Vagina (tissue), 2 donors: ENCODE measurements at regions not wholly inside any gene's neighbourhood (a gene's known extent, or its start where the extent isn't known, plus 50 kb on each side); places are given as distances from the start of the nearest gene placed in this dataset.

ENCODE experiments used
- CTCF ChIP-seq, 3 experiments: fragments of 450-650 bp in 2 of 3; fragments of 200-600 bp in 1 of 3; sonication (generic) in 1 of 3; IDR thresholded peaks; one replicate each; pipeline ENCODE4 v1.5.1; 2017 to 2019; ENCODE audit warnings: antibody characterized with exemption in 3 of 3, mild to moderate bottlenecking in 2 of 3, moderate library complexity in 2 of 3
- POLR2A ChIP-seq, 2 donors: fragments of 450-650 bp; IDR thresholded peaks; one replicate each; pipeline ENCODE4 v1.6.1; 2017; ENCODE audit warnings: antibody characterized with exemption in 2 of 2, mild to moderate bottlenecking in 2 of 2, moderate library complexity in 2 of 2

GRCh38 chr3:14289590-14290461, 111.2 kb downstream of the LSM3 start:
- TF ChIP-seq CTCF (IDR thresholded peaks at IDR 0.05) = no peak
- no peak for TF ChIP-seq POLR2A (IDR thresholded peaks at IDR 0.05)
